ENCODE measurements at regions not wholly inside any gene's neighbourhood (a gene's known extent, or its start where the extent isn't known, plus 50 kb on each side); places are given as distances from the start of the nearest gene placed in this dataset.

DNA sequence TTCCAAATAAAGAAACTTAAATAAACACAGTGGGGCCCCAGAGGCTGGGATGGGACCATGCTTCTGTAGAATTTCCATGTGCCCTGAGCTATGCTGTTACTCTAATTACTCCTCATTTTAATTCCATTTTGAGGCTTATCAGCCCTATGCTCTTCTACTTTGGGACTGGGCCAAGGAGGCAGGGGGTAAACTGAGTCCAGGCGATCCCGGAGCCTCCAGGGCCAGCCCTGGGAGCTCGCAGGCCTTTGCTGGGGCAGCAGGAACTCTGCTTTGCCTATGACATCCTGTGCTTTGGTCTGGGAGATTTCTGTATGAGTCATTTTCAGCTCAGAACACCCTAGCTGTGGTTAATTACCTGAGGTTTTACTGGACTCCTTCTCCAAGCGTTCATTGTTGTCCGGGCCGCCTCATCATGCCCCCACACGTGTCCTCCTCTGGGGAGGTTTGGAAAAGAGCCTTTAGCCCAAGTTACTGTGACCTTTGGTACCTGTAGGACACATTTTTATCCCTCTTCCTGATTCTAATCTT lies 95.7 kb downstream of the RHOU start:
- Histone ChIP-seq H3K27me3 (ENCODE audit: control insufficient read depth, insufficient read depth, low read length) (no peaks in the 10 kb centered on the region), H2AFZ (no peak overlapping the region), H3K79me2 (no peaks in the 10 kb centered on the region), H3K36me3 (ENCODE audit: control insufficient read depth, insufficient read depth, low read length) (no peaks in the 10 kb centered on the region), H3K4me1 (peaks cover 3% of the 10 kb centered on the region), H3K4me3 (ENCODE audit: low read depth, low read length) (no peak overlapping the region), H3K27ac (no peak overlapping the region), H3K4me2 (ENCODE audit: low read length) (no peak overlapping the region), H3K9me3 (ENCODE audit: control insufficient read depth, low read length) (no peaks in the 10 kb centered on the region), H3K9ac (no peak overlapping the region)
- TF ChIP-seq, protein P1, sequence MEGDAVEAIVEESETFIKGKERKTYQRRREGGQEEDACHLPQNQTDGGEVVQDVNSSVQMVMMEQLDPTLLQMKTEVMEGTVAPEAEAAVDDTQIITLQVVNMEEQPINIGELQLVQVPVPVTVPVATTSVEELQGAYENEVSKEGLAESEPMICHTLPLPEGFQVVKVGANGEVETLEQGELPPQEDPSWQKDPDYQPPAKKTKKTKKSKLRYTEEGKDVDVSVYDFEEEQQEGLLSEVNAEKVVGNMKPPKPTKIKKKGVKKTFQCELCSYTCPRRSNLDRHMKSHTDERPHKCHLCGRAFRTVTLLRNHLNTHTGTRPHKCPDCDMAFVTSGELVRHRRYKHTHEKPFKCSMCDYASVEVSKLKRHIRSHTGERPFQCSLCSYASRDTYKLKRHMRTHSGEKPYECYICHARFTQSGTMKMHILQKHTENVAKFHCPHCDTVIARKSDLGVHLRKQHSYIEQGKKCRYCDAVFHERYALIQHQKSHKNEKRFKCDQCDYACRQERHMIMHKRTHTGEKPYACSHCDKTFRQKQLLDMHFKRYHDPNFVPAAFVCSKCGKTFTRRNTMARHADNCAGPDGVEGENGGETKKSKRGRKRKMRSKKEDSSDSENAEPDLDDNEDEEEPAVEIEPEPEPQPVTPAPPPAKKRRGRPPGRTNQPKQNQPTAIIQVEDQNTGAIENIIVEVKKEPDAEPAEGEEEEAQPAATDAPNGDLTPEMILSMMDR (IDR thresholded peaks at IDR 0.05) = no peak

- Histone ChIP-seq H3K4me1 (peaks cover 3% of the 10 kb centered on the region), H3K4me2 (ENCODE audit: low read length) (no peak overlapping the region), H3K4me3 (ENCODE audit: low read depth, low read length) (no peak overlapping the region), H3K9me3 (ENCODE audit: control insufficient read depth, low read length) (no peaks in the 10 kb centered on the region), H2AFZ (no peak overlapping the region), H3K27ac (no peak overlapping the region), H3K36me3 (ENCODE audit: control insufficient read depth, insufficient read depth, low read length) (no peaks in the 10 kb centered on the region), H3K27me3 (ENCODE audit: control insufficient read depth, insufficient read depth, low read length) (no peaks in the 10 kb centered on the region), H3K79me2 (no peaks in the 10 kb centered on the region), H3K9ac (no peak overlapping the region)
- TF ChIP-seq, protein P1 (IDR thresholded peaks at IDR 0.05) = no peak
These were observed 98.8 kb downstream of the RHOU start for GRCh38 chr1:228833911-228834688.

DNA sequence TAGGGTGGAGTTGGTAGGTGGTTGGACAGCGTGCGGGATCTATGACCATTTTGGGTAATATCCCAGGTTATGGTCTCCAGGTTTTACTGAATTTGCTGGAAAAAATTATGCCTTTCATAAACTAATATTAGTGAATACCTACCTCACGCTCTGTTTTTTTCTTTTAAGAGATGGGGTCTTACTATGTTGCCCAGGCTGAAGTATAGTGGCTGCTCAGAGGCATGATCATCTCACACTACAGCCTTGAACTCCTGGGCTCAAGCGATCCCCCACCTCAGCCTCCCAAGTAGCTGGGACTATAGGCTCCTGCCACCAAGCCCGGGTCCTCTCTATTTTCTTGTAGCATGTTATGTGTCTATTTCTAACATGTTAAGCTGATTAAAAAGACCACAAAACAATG lies 100.2 kb downstream of the RHOU start:
- TF ChIP-seq, protein P1 (IDR thresholded peaks at IDR 0.05) = no peak
- Histone ChIP-seq H3K4me3 (ENCODE audit: low read depth, low read length) (no peak overlapping the region), H3K9ac (no peak overlapping the region), H3K27ac (no peak overlapping the region), H3K36me3 (ENCODE audit: control insufficient read depth, insufficient read depth, low read length) (no peaks in the 10 kb centered on the region), H3K79me2 (no peaks in the 10 kb centered on the region), H3K27me3 (ENCODE audit: control insufficient read depth, insufficient read depth, low read length) (no peaks in the 10 kb centered on the region), H3K9me3 (ENCODE audit: control insufficient read depth, low read length) (no peaks in the 10 kb centered on the region), H3K4me2 (ENCODE audit: low read length) (no peak overlapping the region), H3K4me1 (no peaks in the 10 kb centered on the region), H2AFZ (no peak overlapping the region)

DNA sequence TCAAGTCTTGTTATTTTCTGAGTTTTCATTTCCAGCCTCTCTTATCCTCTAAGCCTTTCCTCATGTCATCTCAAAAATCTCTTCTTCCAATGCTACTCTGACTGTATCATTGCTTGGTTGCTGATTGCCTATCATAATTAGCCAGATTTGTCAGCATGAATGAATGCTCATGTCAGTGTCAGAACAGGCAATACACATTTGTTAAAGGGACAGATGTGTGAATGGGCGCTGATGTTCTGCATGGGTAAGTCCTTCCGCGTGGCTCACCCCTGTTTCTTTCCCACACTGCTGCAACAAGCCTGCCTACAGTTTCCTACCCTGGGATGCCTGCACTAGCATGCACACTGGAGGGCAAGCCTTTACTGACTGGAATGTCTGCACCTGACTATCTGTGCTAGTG lies 100.6 kb downstream of the RHOU start:
- TF ChIP-seq, protein P1 (IDR thresholded peaks at IDR 0.05) = no peak
- Histone ChIP-seq H3K27me3 (ENCODE audit: control insufficient read depth, insufficient read depth, low read length) (no peaks in the 10 kb centered on the region), H3K36me3 (ENCODE audit: control insufficient read depth, insufficient read depth, low read length) (no peaks in the 10 kb centered on the region), H3K4me2 (ENCODE audit: low read length) (no peak overlapping the region), H3K9ac (no peak overlapping the region), H3K9me3 (ENCODE audit: control insufficient read depth, low read length) (no peaks in the 10 kb centered on the region), H2AFZ (no peak overlapping the region), H3K79me2 (no peaks in the 10 kb centered on the region), H3K4me3 (ENCODE audit: low read depth, low read length) (no peak overlapping the region), H3K27ac (no peak overlapping the region), H3K4me1 (no peaks in the 10 kb centered on the region)

DNA sequence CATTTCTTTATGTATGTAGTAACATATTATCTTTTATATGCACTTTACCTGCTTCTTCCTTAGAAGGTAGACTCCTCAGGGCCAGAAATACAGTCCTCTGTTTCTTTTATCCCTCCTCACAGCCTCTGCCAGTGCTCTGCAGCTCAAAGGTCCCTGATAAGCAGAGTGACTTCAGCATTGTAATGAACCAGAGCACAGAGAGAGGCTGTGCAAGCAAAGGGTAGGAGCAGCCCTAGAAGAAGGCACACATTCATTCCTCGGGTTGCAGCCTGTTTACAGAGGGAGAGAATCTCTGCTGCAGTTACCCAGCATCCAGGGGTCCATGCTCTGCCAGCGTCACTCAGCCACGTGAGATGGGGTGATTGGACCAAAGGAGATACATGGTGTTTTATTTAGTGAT lies 101.1 kb downstream of the RHOU start:
- Histone ChIP-seq H3K27ac (no peak overlapping the region), H3K79me2 (no peaks in the 10 kb centered on the region), H3K36me3 (ENCODE audit: control insufficient read depth, insufficient read depth, low read length) (no peaks in the 10 kb centered on the region), H3K4me3 (ENCODE audit: low read depth, low read length) (no peak overlapping the region), H3K9ac (no peak overlapping the region), H2AFZ (no peak overlapping the region), H3K4me2 (ENCODE audit: low read length) (no peak overlapping the region), H3K9me3 (ENCODE audit: control insufficient read depth, low read length) (no peaks in the 10 kb centered on the region), H3K27me3 (ENCODE audit: control insufficient read depth, insufficient read depth, low read length) (no peaks in the 10 kb centered on the region), H3K4me1 (no peaks in the 10 kb centered on the region)
- TF ChIP-seq, protein P1 (IDR thresholded peaks at IDR 0.05) = no peak

All from parathyroid adenoma (tissue), 2 donors.